Thyroid gland (tissue), 4 donors: ENCODE measurements at regions not wholly inside any gene's neighbourhood (a gene's known extent, or its start where the extent isn't known, plus 50 kb on each side); places are given as distances from the start of the nearest gene placed in this dataset.

Source experiments
- POLR2A ChIP-seq, 2 donors: fragments of 450-650 bp; IDR thresholded peaks; one replicate each; pipeline ENCODE4 v1.6.1; 2017; ENCODE audit warnings: antibody characterized with exemption in 2 of 2, mild to moderate bottlenecking in 2 of 2, moderate library complexity in 1 of 2
- TF ChIP-seq, protein P1 (sequence below), 6 experiments: fragments of 200-600 bp in 3 of 6; fragments of 450-650 bp in 3 of 6; sonication (generic) in 3 of 6; IDR thresholded peaks; one replicate each; pipeline ENCODE4 v1.5.1; 2016 to 2019; ENCODE audit warnings: antibody characterized with exemption in 6 of 6, mild to moderate bottlenecking in 2 of 6, inconsistent platforms in 1 of 6, moderate library complexity in 1 of 6

DNA sequence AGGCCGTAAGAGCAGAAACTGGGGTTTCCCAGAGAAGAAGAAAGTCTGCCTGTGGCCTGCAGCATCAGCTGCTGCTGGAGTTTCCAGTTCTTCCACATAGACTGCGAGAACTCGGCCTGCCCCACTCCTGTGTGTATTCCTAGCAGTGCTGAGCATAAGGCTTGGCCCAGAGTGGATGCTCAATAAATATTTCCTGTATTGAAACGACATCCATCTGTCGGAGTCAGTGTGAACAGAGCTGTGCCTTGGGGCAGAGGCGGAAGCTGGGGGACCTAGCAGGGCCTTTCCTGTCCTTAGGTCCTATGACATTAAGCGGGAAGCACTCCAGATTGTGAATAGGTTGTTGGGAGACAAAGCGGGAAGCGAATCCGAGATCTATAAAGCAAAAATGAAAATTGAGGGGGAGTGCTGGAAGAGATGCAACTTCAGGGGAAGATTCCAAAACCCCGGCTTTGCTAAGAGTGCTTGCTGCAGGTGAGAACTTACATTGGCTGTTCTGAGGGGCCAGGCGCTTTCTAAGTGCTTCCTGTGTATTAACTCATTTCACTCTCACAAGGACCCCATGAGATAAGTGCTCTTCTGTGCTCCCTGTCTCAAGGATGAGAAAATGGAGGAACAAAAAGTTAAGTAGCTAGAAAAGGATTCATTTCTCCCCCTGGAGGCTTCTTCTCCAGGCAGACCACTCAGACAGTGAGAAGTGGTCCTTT, 76.1 kb upstream of the CXCL14 start:
- TF ChIP-seq, protein P1, sequence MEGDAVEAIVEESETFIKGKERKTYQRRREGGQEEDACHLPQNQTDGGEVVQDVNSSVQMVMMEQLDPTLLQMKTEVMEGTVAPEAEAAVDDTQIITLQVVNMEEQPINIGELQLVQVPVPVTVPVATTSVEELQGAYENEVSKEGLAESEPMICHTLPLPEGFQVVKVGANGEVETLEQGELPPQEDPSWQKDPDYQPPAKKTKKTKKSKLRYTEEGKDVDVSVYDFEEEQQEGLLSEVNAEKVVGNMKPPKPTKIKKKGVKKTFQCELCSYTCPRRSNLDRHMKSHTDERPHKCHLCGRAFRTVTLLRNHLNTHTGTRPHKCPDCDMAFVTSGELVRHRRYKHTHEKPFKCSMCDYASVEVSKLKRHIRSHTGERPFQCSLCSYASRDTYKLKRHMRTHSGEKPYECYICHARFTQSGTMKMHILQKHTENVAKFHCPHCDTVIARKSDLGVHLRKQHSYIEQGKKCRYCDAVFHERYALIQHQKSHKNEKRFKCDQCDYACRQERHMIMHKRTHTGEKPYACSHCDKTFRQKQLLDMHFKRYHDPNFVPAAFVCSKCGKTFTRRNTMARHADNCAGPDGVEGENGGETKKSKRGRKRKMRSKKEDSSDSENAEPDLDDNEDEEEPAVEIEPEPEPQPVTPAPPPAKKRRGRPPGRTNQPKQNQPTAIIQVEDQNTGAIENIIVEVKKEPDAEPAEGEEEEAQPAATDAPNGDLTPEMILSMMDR (IDR thresholded peaks at IDR 0.05): no peak
- no peak for TF ChIP-seq POLR2A (IDR thresholded peaks at IDR 0.05)
